ENCODE measurements at regions not wholly inside any gene's neighbourhood (a gene's known extent, or its start where the extent isn't known, plus 50 kb on each side); places are given as distances from the start of the nearest gene placed in this dataset.

GRCh38 chr3:162119651-162120050, 623.0 kb downstream of the OTOL1 start:
- Mint-ChIP-seq H3K4me3 (ENCODE audit: low read depth) (no peak overlapping the region), H3K36me3 (ENCODE audit: insufficient read depth) (no peaks in the 10 kb centered on the region), H3K27ac (no peak overlapping the region), H3K9me3 (ENCODE audit: low read depth) (peaks cover 3% of the 10 kb centered on the region), H3K4me1 (ENCODE audit: low read depth) (peaks cover 4% of the 10 kb centered on the region), H3K27me3 (no peaks in the 10 kb centered on the region)
- no peak for DNase-seq (ENCODE audit: low spot score, unreplicated experiment)
- no peak for TF ChIP-seq CTCF (IDR thresholded peaks at IDR 0.05; ENCODE audit: unreplicated experiment)

GRCh38 chr3:162122405-162122804, 625.8 kb downstream of the OTOL1 start:
- Mint-ChIP-seq H3K36me3 (ENCODE audit: insufficient read depth) (no peaks in the 10 kb centered on the region), H3K4me1 (ENCODE audit: low read depth) (peaks cover 11% of the 10 kb centered on the region), H3K9me3 (ENCODE audit: low read depth) (peaks cover 3% of the 10 kb centered on the region)

GRCh38 chr3:162125790-162126189, 629.2 kb downstream of the OTOL1 start:
- Mint-ChIP-seq H3K4me3 (ENCODE audit: low read depth) (no peak overlapping the region), H3K27ac (no peak overlapping the region), H3K4me1 (ENCODE audit: low read depth) (peaks cover 11% of the 10 kb centered on the region), H3K36me3 (ENCODE audit: insufficient read depth) (no peaks in the 10 kb centered on the region), H3K27me3 (no peaks in the 10 kb centered on the region), H3K9me3 (ENCODE audit: low read depth) (peaks cover 3% of the 10 kb centered on the region)
- DNase-seq (ENCODE audit: low spot score, unreplicated experiment) = no peak
- no peak for TF ChIP-seq CTCF (IDR thresholded peaks at IDR 0.05; ENCODE audit: unreplicated experiment)

More at GRCh38 chr3:162122405-162122804, 625.8 kb downstream of the OTOL1 start:
- DNase-seq (ENCODE audit: low spot score, unreplicated experiment) = no peak
- Mint-ChIP-seq H3K27me3 (no peaks in the 10 kb centered on the region), H3K27ac (no peak overlapping the region), H3K4me3 (ENCODE audit: low read depth) (no peak overlapping the region)
- TF ChIP-seq CTCF (IDR thresholded peaks at IDR 0.05; ENCODE audit: unreplicated experiment) = no peak

GRCh38 chr3:162130582-162130981, 634.0 kb downstream of the OTOL1 start:
- no peaks in the 10 kb centered on the region for H3K9me3 Mint-ChIP-seq (ENCODE audit: low read depth)
- DNase-seq (ENCODE audit: low spot score, unreplicated experiment) = no peak
- H3K27ac Mint-ChIP-seq = no peak overlapping the region
- peaks cover 6% of the 10 kb centered on the region for H3K4me1 Mint-ChIP-seq (ENCODE audit: low read depth)
- no peak overlapping the region for H3K4me3 Mint-ChIP-seq (ENCODE audit: low read depth)
- H3K36me3 Mint-ChIP-seq (ENCODE audit: insufficient read depth) = no peaks in the 10 kb centered on the region
- no peaks in the 10 kb centered on the region for H3K27me3 Mint-ChIP-seq
- no peak for TF ChIP-seq CTCF (IDR thresholded peaks at IDR 0.05; ENCODE audit: unreplicated experiment)

- Mint-ChIP-seq H3K4me1 (ENCODE audit: low read depth) (no peaks in the 10 kb centered on the region), H3K27ac (no peak overlapping the region), H3K9me3 (ENCODE audit: low read depth) (no peaks in the 10 kb centered on the region), H3K4me3 (ENCODE audit: low read depth) (no peak overlapping the region), H3K36me3 (ENCODE audit: insufficient read depth) (no peaks in the 10 kb centered on the region), H3K27me3 (no peaks in the 10 kb centered on the region)
- DNase-seq (ENCODE audit: low spot score, unreplicated experiment) = no peak
- no peak for TF ChIP-seq CTCF (IDR thresholded peaks at IDR 0.05; ENCODE audit: unreplicated experiment)
These were observed 636.4 kb downstream of the OTOL1 start for GRCh38 chr3:162132981-162133380.

Measured in progenitor cell of endocrine pancreas (in vitro differentiated cells).